Sigmoid colon (tissue), 6 donors: ENCODE measurements at regions not wholly inside any gene's neighbourhood (a gene's known extent, or its start where the extent isn't known, plus 50 kb on each side); places are given as distances from the start of the nearest gene placed in this dataset.

ENCODE experiments used
- DNase-seq: peaks from one replicate; pipeline ENCODE4 v3.0.0-alpha.2; 2019
- H3K27ac ChIP-seq, 4 donors: fragments of 200-600 bp; sonication (generic); one replicate each; pipeline ENCODE4 v1.5.1; 2016 to 2019; ENCODE audit warnings: mild to moderate bottlenecking in 1 of 4
- H3K27me3 ChIP-seq, 3 donors: fragments of 200-600 bp; sonication (generic); one replicate each; pipeline ENCODE4 v1.5.1; 2019; ENCODE audit warnings: mild to moderate bottlenecking in 1 of 3
- H3K36me3 ChIP-seq, 4 donors: fragments of 200-600 bp; sonication (generic); one replicate each; pipeline ENCODE4 v1.5.1; 2016 to 2019
- H3K4me1 ChIP-seq, 4 donors: fragments of 200-600 bp; sonication (generic); one replicate each; pipeline ENCODE4 v1.5.1; 2017 to 2019
- H3K4me3 ChIP-seq, 4 donors: fragments of 200-600 bp; sonication (generic); one replicate each; pipeline ENCODE4 v1.5.1; 2017 to 2019; ENCODE audit warnings: mild to moderate bottlenecking in 2 of 4, moderate library complexity in 1 of 4
- H3K9me3 ChIP-seq, 4 donors: fragments of 200-600 bp in 3 of 4; sonication (generic) in 3 of 4; one replicate each; pipeline versions ENCODE4 v1.5.1 to v1.6.1; 2013 to 2019
- EP300 ChIP-seq, 4 donors: sonication (generic); formaldehyde crosslinking; IDR thresholded peaks; one replicate each; pipeline ENCODE4 v1.6.1; 2017; ENCODE audit warnings: antibody characterized with exemption in 4 of 4
- POLR2A ChIP-seq, 2 donors: fragments of 450-650 bp; IDR thresholded peaks; one replicate each; pipeline ENCODE4 v1.6.1; 2016; ENCODE audit warnings: antibody characterized with exemption in 2 of 2, mild to moderate bottlenecking in 2 of 2, moderate library complexity in 2 of 2
- POLR2AphosphoS5 ChIP-seq, 4 donors: sonication (generic); formaldehyde crosslinking; IDR thresholded peaks; one replicate each; pipeline ENCODE4 v1.6.1; 2017; ENCODE audit warnings: antibody characterized with exemption in 4 of 4
- WGBS, 2 donors: extraction: QIAGEN DNeasy Blood & Tissue Kit; methylation state at CpG; one replicate each; pipeline ENCODE4 v1.1.7; 2013; 5-methylcytosine and 5-hydroxymethylcytosine counted together
- intact Hi-C: fragments of 100-400 bp; cut with DNase I; formaldehyde crosslinking; loops from one replicate; pipeline ENCODE4 v1.15.1; 2023
- TF ChIP-seq, protein P1 (sequence below), 4 experiments: fragments of 450-650 bp in 3 of 4; fragments of 200-600 bp in 1 of 4; IDR thresholded peaks; one replicate each; pipeline ENCODE4 v1.5.1; 2016 to 2019; ENCODE audit warnings: antibody characterized with exemption in 4 of 4, mild to moderate bottlenecking in 3 of 4, moderate library complexity in 2 of 4
- donor health status: healthy with polysubstance abuse.
- donor health status: healthy.

DNA sequence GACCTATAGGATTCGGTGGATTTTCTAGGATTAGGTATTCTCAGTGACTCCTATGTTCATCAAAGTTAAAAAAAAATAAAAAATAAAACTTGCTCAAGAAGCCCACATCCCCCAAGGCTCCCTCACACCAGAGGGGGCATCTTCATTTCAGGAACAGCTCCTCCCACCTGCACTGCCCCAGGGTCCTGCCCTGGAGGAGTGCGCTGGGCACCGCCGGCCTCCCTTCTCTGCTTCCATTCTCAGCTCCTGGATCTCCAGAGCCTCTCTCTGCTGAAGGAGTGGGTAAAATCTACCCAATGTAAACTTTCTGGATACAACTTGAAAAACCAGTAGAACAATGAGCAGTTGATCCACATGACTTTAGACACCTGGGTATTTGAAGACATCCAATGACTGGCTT, 359.8 kb upstream of the IRX4 start:
- WGBS, 2 donors: 89 to 93% methylated on average over 4 of the region's 4 CpGs
- TF ChIP-seq POLR2AphosphoS5 (IDR thresholded peaks at IDR 0.05) (no peak), POLR2A (IDR thresholded peaks at IDR 0.05) (no peak), EP300 (IDR thresholded peaks at IDR 0.05) (no peak)
- TF ChIP-seq, protein P1, sequence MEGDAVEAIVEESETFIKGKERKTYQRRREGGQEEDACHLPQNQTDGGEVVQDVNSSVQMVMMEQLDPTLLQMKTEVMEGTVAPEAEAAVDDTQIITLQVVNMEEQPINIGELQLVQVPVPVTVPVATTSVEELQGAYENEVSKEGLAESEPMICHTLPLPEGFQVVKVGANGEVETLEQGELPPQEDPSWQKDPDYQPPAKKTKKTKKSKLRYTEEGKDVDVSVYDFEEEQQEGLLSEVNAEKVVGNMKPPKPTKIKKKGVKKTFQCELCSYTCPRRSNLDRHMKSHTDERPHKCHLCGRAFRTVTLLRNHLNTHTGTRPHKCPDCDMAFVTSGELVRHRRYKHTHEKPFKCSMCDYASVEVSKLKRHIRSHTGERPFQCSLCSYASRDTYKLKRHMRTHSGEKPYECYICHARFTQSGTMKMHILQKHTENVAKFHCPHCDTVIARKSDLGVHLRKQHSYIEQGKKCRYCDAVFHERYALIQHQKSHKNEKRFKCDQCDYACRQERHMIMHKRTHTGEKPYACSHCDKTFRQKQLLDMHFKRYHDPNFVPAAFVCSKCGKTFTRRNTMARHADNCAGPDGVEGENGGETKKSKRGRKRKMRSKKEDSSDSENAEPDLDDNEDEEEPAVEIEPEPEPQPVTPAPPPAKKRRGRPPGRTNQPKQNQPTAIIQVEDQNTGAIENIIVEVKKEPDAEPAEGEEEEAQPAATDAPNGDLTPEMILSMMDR (IDR thresholded peaks at IDR 0.05): no peak
- H3K36me3 ChIP-seq: no peaks in the 10 kb centered on the region
- no peak for DNase-seq
- H3K9me3 ChIP-seq: peaks cover 0 to 3% (median 0%) of the 10 kb centered on the region in 4 donors
- H3K4me3 ChIP-seq: no peak overlapping the region
- intact Hi-C loops: no loop called here
- H3K27ac ChIP-seq: no peak overlapping the region
- H3K27me3 ChIP-seq: no peaks in the 10 kb centered on the region
- H3K4me1 ChIP-seq: no peaks in the 10 kb centered on the region

DNA sequence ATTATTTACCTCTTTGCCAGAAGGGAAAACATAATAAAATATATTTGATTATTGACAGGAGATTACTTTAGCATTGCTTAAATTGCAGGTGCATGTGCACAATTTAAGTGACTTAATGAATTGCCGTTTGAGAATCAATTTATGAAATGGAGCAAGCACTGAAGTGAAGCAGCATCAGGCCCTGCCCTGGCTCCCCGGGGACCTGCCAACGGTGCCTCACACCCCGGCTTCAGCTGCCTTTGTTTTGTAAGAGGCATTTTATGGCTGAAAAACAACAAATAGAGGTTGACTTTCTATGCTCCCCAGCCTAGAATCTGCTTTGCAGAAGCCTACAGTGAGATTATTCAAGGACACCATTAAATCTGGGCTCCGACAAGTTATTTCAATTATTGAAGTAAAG, 359.1 kb upstream of the IRX4 start:
- Histone ChIP-seq H3K9me3 (peaks cover 0 to 3% (median 0%) of the 10 kb centered on the region in 4 donors), H3K27ac (no peak overlapping the region), H3K36me3 (no peaks in the 10 kb centered on the region), H3K4me3 (no peak overlapping the region), H3K27me3 (no peaks in the 10 kb centered on the region), H3K4me1 (no peaks in the 10 kb centered on the region)
- no peak for DNase-seq
- intact Hi-C loops: no loop called here
- WGBS, 2 donors: 56 to 71% methylated on average over 5 of the region's 5 CpGs
- no peak for TF ChIP-seq POLR2AphosphoS5 (IDR thresholded peaks at IDR 0.05)
- TF ChIP-seq EP300 (IDR thresholded peaks at IDR 0.05): no peak
- TF ChIP-seq, protein P1 (IDR thresholded peaks at IDR 0.05): no peak
- TF ChIP-seq POLR2A (IDR thresholded peaks at IDR 0.05): no peak

DNA sequence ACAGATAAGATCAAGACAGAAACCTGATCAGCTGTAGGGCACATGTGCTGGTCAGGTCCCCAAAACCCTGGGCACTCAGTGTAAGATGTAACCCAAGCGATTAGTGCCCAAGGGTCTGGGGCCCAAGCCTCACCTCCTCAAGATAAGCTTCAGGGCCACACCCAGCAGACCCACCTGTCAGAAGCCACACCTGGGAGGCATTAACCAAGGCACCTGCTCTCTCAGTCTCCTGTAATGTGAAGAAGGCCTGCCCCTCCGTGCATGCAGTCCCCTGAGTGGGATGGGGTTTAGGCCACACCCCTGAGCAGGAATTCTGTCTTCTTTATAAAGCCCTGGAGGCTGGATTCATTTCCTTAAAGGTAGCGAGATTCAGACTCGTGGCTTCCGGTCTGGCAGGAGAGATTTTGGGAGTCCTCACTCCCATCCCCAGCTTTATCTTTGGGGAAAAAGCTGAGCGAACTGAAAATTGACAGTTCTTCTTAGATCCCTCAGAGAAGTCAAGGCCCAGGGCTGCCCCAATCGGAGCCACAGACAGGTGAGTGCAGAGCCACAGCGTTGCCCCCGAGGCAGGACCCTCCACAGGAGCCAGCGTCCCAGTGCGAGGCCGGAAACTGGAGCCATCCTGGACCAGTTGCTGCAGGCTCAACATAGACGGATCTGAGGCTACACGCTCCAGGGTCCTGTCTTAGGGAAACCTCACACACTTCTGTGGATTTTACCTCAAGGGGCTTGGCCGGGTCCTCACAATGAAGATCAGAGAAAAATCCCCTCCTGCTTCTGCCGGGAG, 357.6 kb upstream of the IRX4 start:
- WGBS, 2 donors: 80 to 86% methylated on average over 16 of the region's 16 CpGs
- no peak overlapping the region for H3K27ac ChIP-seq
- intact Hi-C loops: no loop called here
- no peaks in the 10 kb centered on the region for H3K4me1 ChIP-seq
- no peak for DNase-seq
- H3K4me3 ChIP-seq: no peak overlapping the region
- TF ChIP-seq POLR2AphosphoS5 (IDR thresholded peaks at IDR 0.05) (no peak), POLR2A (IDR thresholded peaks at IDR 0.05) (no peak), EP300 (IDR thresholded peaks at IDR 0.05) (no peak)
- TF ChIP-seq, protein P1 (IDR thresholded peaks at IDR 0.05): no peak
- H3K36me3 ChIP-seq: no peaks in the 10 kb centered on the region
- peaks cover 0 to 4% (median 4%) of the 10 kb centered on the region in 4 donors for H3K9me3 ChIP-seq
- H3K27me3 ChIP-seq: no peaks in the 10 kb centered on the region

DNA sequence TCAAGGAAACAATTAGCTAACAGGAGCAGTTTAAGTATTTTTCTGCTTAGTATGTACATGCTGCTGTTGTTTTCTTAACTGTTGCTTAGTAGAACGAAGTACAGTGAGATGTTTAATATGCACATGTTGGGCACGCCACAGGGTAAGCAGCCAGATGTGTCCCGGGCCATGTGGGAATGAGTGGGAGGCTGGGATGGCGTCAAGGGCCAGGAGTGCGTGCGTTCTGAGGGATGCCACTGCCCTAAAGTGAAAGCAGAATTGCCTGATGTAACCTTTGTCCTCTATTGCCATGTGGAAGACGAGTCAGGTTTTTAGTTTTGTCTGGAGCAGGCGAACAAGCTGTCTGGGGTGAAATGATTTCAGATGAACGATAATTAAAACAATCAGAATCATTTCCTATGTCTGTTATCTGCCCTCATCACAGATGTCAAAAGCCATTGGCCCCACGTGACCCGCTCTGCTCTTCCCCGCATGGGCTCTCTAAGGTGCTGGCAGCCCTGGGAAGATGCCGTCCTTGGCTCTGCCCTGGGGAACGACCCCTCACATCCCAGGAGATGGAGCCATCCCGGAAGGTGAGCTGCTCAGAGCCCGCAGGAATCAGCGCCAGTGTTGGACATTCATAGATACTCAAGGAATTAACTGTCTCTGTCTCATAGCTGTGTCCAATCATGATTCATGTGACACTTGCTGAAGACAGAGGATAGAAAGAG, 356.6 kb upstream of the IRX4 start:
- DNase-seq: no peak
- Histone ChIP-seq H3K36me3 (no peaks in the 10 kb centered on the region), H3K27ac (no peak overlapping the region), H3K4me3 (no peak overlapping the region), H3K9me3 (peaks cover 0 to 5% (median 4%) of the 10 kb centered on the region in 4 donors), H3K27me3 (no peaks in the 10 kb centered on the region), H3K4me1 (no peaks in the 10 kb centered on the region)
- intact Hi-C loops: no loop called here
- TF ChIP-seq POLR2A (IDR thresholded peaks at IDR 0.05) (no peak), POLR2AphosphoS5 (IDR thresholded peaks at IDR 0.05) (no peak), EP300 (IDR thresholded peaks at IDR 0.05) (no peak)
- TF ChIP-seq, protein P1 (IDR thresholded peaks at IDR 0.05): no peak
- 69 to 83% methylated on average over 17 of the region's 17 CpGs for whole genome bisulfite sequencing, 2 donors
